ENCODE measurements at regions not wholly inside any gene's neighbourhood (a gene's known extent, or its start where the extent isn't known, plus 50 kb on each side); places are given as distances from the start of the nearest gene placed in this dataset.

DNA sequence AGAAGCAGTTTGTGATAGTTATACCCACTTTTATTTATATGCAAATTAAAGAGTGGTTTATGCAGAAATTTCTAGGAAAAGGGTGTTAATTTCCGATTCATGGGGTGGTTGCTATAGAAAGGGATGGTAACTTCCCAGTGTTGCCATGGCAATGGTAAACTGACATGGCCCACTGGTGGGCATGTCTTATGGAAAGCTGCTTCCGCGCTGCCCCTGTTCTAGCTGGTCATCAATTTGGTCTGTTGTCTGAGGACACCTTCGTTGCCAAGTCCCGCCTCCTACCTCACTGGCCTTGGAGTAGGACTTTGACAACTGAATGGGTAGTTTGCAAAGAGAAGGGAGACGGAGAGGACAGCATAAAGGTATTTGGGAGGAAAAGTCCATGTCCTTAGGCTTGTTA lies 74.0 kb upstream of the SMIM23 start:
- no peaks in the 10 kb centered on the region for H3K36me3 ChIP-seq (ENCODE audit: control insufficient read depth in 1 of 2, insufficient read depth in 2 of 2, low read length in 2 of 2)
- H2BK120ac ChIP-seq (ENCODE audit: insufficient read depth, low read length, poor library complexity): no peak overlapping the region
- no peak overlapping the region for H2BK5ac ChIP-seq (ENCODE audit: low read depth, low read length, poor library complexity)
- no peak overlapping the region for H3K4ac ChIP-seq (ENCODE audit: low read depth, low read length)
- H4K91ac ChIP-seq (ENCODE audit: low read depth, low read length): no peak overlapping the region
- no peak for DNase-seq
- H2AK5ac ChIP-seq (ENCODE audit: low read length): no peak overlapping the region
- H3K79me1 ChIP-seq (ENCODE audit: low read length): no peaks in the 10 kb centered on the region
- H3K18ac ChIP-seq (ENCODE audit: low read length): no peak overlapping the region
- no peak overlapping the region for H3K27ac ChIP-seq (ENCODE audit: low read depth, low read length)
- H3K4me3 ChIP-seq (ENCODE audit: low read depth, low read length): no peak overlapping the region
- H3K9ac ChIP-seq (ENCODE audit: low read length): no peak overlapping the region
- no peaks in the 10 kb centered on the region for H3K79me2 ChIP-seq (ENCODE audit: control insufficient read depth, insufficient read depth, low read length, poor library complexity)
- H3K9me3 ChIP-seq (ENCODE audit: insufficient read depth, low read depth, low read length): peaks cover 2% of the 10 kb centered on the region
- WGBS (ENCODE audit: extremely low coverage, insufficient coverage, insufficient read length): no CpG with 5 or more reads among the region's 6 CpGs
- H4K8ac ChIP-seq (ENCODE audit: low read depth, low read length): no peak overlapping the region
- no peaks in the 10 kb centered on the region for H3K4me1 ChIP-seq (ENCODE audit: control insufficient read depth in 1 of 2, insufficient read depth in 2 of 2, low read length in 2 of 2)
- no peak overlapping the region for H3K4me2 ChIP-seq (ENCODE audit: low read length)
- H2AFZ ChIP-seq (ENCODE audit: insufficient read depth, low read length, poor library complexity): no peak overlapping the region
- H3K14ac ChIP-seq (ENCODE audit: low read length): no peak overlapping the region
- no peak overlapping the region for H3K23ac ChIP-seq (ENCODE audit: low read length)
- H4K12ac ChIP-seq (ENCODE audit: low read depth, low read length): no peak overlapping the region
- H3K27me3 ChIP-seq (ENCODE audit: insufficient read depth, low read length): no peaks in the 10 kb centered on the region
- H2BK12ac ChIP-seq (ENCODE audit: low read length): no peak overlapping the region

DNA sequence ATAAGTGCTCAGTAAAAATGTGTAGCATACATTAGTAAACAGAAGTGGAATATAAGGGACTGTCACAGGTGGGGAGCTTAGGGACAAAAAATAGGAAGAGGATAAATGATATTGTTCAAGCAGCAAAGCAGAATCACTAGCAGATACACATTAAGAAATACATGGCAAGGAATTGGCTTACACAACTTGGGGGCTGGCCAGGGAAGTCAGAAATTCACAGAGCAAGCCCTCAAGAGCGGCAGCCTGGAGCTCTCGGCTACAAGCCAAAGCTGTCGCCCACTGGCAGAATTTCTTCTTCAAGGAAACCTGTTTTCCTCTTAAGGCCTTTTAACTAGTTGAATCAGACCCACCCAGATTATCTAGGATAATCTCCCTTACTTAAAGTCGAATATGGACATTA lies 73.0 kb upstream of the SMIM23 start:
- H4K12ac ChIP-seq (ENCODE audit: low read depth, low read length): no peak overlapping the region
- no peaks in the 10 kb centered on the region for H3K36me3 ChIP-seq (ENCODE audit: control insufficient read depth in 1 of 2, insufficient read depth in 2 of 2, low read length in 2 of 2)
- H3K18ac ChIP-seq (ENCODE audit: low read length): no peak overlapping the region
- DNase-seq: no peak
- no peak overlapping the region for H4K8ac ChIP-seq (ENCODE audit: low read depth, low read length)
- no peak overlapping the region for H2BK12ac ChIP-seq (ENCODE audit: low read length)
- H2AK5ac ChIP-seq (ENCODE audit: low read length): no peak overlapping the region
- H3K14ac ChIP-seq (ENCODE audit: low read length): no peak overlapping the region
- WGBS (ENCODE audit: extremely low coverage, insufficient coverage, insufficient read length): no CpG with 5 or more reads among the region's 4 CpGs
- no peaks in the 10 kb centered on the region for H3K27me3 ChIP-seq (ENCODE audit: insufficient read depth, low read length)
- H3K79me2 ChIP-seq (ENCODE audit: control insufficient read depth, insufficient read depth, low read length, poor library complexity): no peaks in the 10 kb centered on the region
- peaks cover 2% of the 10 kb centered on the region for H3K9me3 ChIP-seq (ENCODE audit: insufficient read depth, low read depth, low read length)
- H3K79me1 ChIP-seq (ENCODE audit: low read length): no peaks in the 10 kb centered on the region
- H2BK120ac ChIP-seq (ENCODE audit: insufficient read depth, low read length, poor library complexity): no peak overlapping the region
- H3K4ac ChIP-seq (ENCODE audit: low read depth, low read length): no peak overlapping the region
- no peak overlapping the region for H2BK5ac ChIP-seq (ENCODE audit: low read depth, low read length, poor library complexity)
- H3K23ac ChIP-seq (ENCODE audit: low read length): no peak overlapping the region
- no peak overlapping the region for H3K27ac ChIP-seq (ENCODE audit: low read depth, low read length)
- no peak overlapping the region for H3K9ac ChIP-seq (ENCODE audit: low read length)
- H3K4me2 ChIP-seq (ENCODE audit: low read length): no peak overlapping the region
- H4K91ac ChIP-seq (ENCODE audit: low read depth, low read length): no peak overlapping the region
- no peak overlapping the region for H2AFZ ChIP-seq (ENCODE audit: insufficient read depth, low read length, poor library complexity)
- H3K4me1 ChIP-seq (ENCODE audit: control insufficient read depth in 1 of 2, insufficient read depth in 2 of 2, low read length in 2 of 2): no peaks in the 10 kb centered on the region
- H3K4me3 ChIP-seq (ENCODE audit: low read depth, low read length): no peak overlapping the region

DNA sequence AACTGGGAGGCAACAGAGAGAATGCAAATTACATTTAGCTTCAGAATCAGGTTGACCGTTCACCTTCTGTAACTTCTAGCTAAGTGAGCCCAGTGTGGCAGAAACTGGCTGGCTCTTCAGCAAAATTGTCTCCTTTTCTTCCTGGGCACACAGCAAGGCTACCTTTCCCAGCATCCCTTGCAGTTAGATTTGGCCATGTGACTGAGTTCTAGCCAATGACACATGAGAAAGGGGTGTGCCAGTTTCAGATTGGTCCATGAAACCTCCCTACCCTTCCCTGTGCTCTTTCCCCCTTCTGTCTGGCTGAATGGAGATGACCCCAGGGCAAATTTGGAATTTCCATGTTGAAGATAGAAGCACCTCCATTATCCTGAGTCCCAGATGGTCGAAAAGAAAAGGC lies 72.5 kb upstream of the SMIM23 start:
- no peak overlapping the region for H3K14ac ChIP-seq (ENCODE audit: low read length)
- no peak overlapping the region for H2BK12ac ChIP-seq (ENCODE audit: low read length)
- H3K36me3 ChIP-seq (ENCODE audit: control insufficient read depth in 1 of 2, insufficient read depth in 2 of 2, low read length in 2 of 2): no peaks in the 10 kb centered on the region
- no peak overlapping the region for H4K8ac ChIP-seq (ENCODE audit: low read depth, low read length)
- H3K79me1 ChIP-seq (ENCODE audit: low read length): no peaks in the 10 kb centered on the region
- H4K12ac ChIP-seq (ENCODE audit: low read depth, low read length): no peak overlapping the region
- WGBS (ENCODE audit: extremely low coverage, insufficient coverage, insufficient read length): no CpG with 5 or more reads among the region's 2 CpGs
- no peaks in the 10 kb centered on the region for H3K27me3 ChIP-seq (ENCODE audit: insufficient read depth, low read length)
- H3K4me3 ChIP-seq (ENCODE audit: low read depth, low read length): no peak overlapping the region
- no peaks in the 10 kb centered on the region for H3K79me2 ChIP-seq (ENCODE audit: control insufficient read depth, insufficient read depth, low read length, poor library complexity)
- no peak overlapping the region for H2BK120ac ChIP-seq (ENCODE audit: insufficient read depth, low read length, poor library complexity)
- H3K9ac ChIP-seq (ENCODE audit: low read length): no peak overlapping the region
- no peak overlapping the region for H3K27ac ChIP-seq (ENCODE audit: low read depth, low read length)
- H2BK5ac ChIP-seq (ENCODE audit: low read depth, low read length, poor library complexity): no peak overlapping the region
- H3K4me2 ChIP-seq (ENCODE audit: low read length): no peak overlapping the region
- no peak overlapping the region for H4K91ac ChIP-seq (ENCODE audit: low read depth, low read length)
- H2AK5ac ChIP-seq (ENCODE audit: low read length): no peak overlapping the region
- H3K4me1 ChIP-seq (ENCODE audit: control insufficient read depth in 1 of 2, insufficient read depth in 2 of 2, low read length in 2 of 2): no peaks in the 10 kb centered on the region
- no peak overlapping the region for H3K18ac ChIP-seq (ENCODE audit: low read length)
- no peak overlapping the region for H3K23ac ChIP-seq (ENCODE audit: low read length)
- peaks cover 2% of the 10 kb centered on the region for H3K9me3 ChIP-seq (ENCODE audit: insufficient read depth, low read depth, low read length)
- H2AFZ ChIP-seq (ENCODE audit: insufficient read depth, low read length, poor library complexity): no peak overlapping the region
- DNase-seq: no peak
- no peak overlapping the region for H3K4ac ChIP-seq (ENCODE audit: low read depth, low read length)

DNA sequence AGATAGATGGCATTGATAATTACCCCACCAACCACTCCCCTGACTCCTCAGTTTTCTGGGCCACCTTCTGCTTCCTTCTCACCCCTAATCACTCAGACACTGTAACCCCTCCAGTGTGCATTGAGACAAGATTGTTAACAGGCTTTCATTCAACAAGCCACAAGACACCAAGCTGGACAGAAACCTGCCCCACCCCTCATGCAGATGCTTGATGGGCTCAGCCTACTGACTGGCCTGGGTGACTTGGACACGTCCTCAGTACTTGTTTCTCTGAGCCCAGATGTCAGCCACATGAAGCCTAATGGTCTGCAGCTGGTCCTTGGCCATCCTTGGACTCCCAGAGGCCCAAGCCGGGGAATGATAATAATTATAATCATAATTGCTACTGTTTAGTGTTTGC lies 71.4 kb upstream of the SMIM23 start:
- Histone ChIP-seq H3K27ac (ENCODE audit: low read depth, low read length) (no peak overlapping the region), H3K79me1 (ENCODE audit: low read length) (no peaks in the 10 kb centered on the region), H3K36me3 (ENCODE audit: control insufficient read depth in 1 of 2, insufficient read depth in 2 of 2, low read length in 2 of 2) (no peaks in the 10 kb centered on the region), H3K4me1 (ENCODE audit: control insufficient read depth in 1 of 2, insufficient read depth in 2 of 2, low read length in 2 of 2) (no peaks in the 10 kb centered on the region), H3K9ac (ENCODE audit: low read length) (no peak overlapping the region), H4K91ac (ENCODE audit: low read depth, low read length) (no peak overlapping the region), H3K4me3 (ENCODE audit: low read depth, low read length) (no peak overlapping the region), H2BK120ac (ENCODE audit: insufficient read depth, low read length, poor library complexity) (no peak overlapping the region), H3K79me2 (ENCODE audit: control insufficient read depth, insufficient read depth, low read length, poor library complexity) (no peaks in the 10 kb centered on the region), H2AFZ (ENCODE audit: insufficient read depth, low read length, poor library complexity) (no peak overlapping the region), H3K27me3 (ENCODE audit: insufficient read depth, low read length) (no peaks in the 10 kb centered on the region), H2BK12ac (ENCODE audit: low read length) (no peak overlapping the region), H4K12ac (ENCODE audit: low read depth, low read length) (no peak overlapping the region), H3K4me2 (ENCODE audit: low read length) (no peak overlapping the region), H3K9me3 (ENCODE audit: insufficient read depth, low read depth, low read length) (peaks cover 2% of the 10 kb centered on the region), H4K8ac (ENCODE audit: low read depth, low read length) (no peak overlapping the region), H2BK5ac (ENCODE audit: low read depth, low read length, poor library complexity) (no peak overlapping the region), H2AK5ac (ENCODE audit: low read length) (no peak overlapping the region), H3K18ac (ENCODE audit: low read length) (no peak overlapping the region), H3K23ac (ENCODE audit: low read length) (no peak overlapping the region), H3K14ac (ENCODE audit: low read length) (no peak overlapping the region), H3K4ac (ENCODE audit: low read depth, low read length) (no peak overlapping the region)
- no peak for DNase-seq
- no CpG with 5 or more reads among the region's 2 CpGs for WGBS (ENCODE audit: extremely low coverage, insufficient coverage, insufficient read length)
